ENCODE measurements at regions not wholly inside any gene's neighbourhood (a gene's known extent, or its start where the extent isn't known, plus 50 kb on each side); places are given as distances from the start of the nearest gene placed in this dataset.

DNA sequence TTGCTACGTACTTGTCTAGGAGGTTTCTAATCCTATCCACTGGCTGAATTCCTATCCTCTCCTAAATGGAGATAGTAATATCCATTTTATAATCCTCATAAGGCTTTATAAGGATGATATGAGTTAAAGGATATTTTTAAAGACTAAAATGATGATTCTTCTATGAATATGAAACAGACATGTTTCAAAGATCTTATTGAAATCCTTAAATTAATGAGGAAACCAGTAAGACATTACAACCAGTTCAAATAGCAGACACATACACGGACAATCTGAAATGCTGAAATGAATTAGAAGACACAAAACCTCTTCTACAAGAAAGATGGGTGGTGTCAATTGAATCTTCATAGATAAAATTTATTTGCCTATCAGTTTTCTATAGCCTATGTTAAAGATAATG, 132.9 kb upstream of the ANK3 start:
- TF ChIP-seq GABPA (IDR thresholded peaks at IDR 0.05 in 1 of 2, conservative IDR thresholded peaks at IDR 0.05 in 1 of 2) (no peak), HNF4A (conservative IDR thresholded peaks at IDR 0.05) (no peak), ZBTB33 (IDR thresholded peaks at IDR 0.05) (no peak), JUND (IDR thresholded peaks at IDR 0.05) (no peak), EGR1 (IDR thresholded peaks at IDR 0.05; ENCODE audit: low read depth in 2 of 2) (no peak), ATF3 (IDR thresholded peaks at IDR 0.05) (no peak)
- TF ChIP-seq, protein P1, sequence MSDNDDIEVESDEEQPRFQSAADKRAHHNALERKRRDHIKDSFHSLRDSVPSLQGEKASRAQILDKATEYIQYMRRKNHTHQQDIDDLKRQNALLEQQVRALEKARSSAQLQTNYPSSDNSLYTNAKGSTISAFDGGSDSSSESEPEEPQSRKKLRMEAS (IDR thresholded peaks at IDR 0.05): no peak
- TF ChIP-seq, protein P2, sequence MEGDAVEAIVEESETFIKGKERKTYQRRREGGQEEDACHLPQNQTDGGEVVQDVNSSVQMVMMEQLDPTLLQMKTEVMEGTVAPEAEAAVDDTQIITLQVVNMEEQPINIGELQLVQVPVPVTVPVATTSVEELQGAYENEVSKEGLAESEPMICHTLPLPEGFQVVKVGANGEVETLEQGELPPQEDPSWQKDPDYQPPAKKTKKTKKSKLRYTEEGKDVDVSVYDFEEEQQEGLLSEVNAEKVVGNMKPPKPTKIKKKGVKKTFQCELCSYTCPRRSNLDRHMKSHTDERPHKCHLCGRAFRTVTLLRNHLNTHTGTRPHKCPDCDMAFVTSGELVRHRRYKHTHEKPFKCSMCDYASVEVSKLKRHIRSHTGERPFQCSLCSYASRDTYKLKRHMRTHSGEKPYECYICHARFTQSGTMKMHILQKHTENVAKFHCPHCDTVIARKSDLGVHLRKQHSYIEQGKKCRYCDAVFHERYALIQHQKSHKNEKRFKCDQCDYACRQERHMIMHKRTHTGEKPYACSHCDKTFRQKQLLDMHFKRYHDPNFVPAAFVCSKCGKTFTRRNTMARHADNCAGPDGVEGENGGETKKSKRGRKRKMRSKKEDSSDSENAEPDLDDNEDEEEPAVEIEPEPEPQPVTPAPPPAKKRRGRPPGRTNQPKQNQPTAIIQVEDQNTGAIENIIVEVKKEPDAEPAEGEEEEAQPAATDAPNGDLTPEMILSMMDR (IDR thresholded peaks at IDR 0.05; ENCODE audit: low read depth, low read length, missing input control): no peak

Data from liver (tissue), 3 donors.